ENCODE measurements at regions not wholly inside any gene's neighbourhood (a gene's known extent, or its start where the extent isn't known, plus 50 kb on each side); places are given as distances from the start of the nearest gene placed in this dataset.

DNA sequence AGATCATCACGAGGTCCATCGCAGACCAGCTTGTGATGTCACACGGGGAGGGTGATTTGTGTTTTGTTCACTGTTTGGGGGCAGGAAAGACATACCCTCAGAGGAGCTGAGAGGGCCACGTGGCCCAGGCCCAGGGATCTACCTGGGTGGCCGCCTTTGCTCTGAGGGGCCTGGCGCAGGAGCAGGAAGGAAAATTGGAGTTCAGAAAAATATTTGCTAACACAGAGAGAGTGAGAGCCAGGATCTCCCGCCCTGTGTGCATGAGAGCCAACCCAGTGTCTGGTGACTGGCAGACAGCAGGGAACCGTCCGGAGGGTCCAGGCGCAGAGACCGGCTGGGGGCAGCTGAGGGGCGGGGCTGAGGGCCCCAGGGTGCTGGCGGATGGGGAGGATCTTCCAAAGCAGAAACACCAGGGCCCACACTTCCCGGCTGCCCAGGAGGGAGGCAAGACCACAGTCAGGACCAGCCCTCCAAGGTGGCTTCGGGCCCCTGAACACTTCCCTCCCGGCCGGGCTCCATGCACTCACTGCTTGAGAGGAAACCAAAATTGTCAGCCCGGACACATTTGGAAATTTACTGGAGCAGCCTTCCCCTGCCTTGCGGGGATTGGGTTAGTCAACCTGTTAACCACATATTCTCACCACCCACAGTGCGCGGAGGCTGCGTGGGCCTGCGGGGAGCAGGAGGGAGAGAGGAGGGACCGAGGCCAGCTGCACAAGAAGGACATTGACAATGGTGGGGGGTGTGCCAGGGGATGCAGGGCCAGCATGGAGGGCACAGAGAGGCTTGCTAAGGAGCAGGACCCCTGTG lies 52.6 kb downstream of the RBFOX3 start:
- peaks cover 2% of the 10 kb centered on the region; the same call in 1 of the 2 replicates for H3K27me3 ChIP-seq (ENCODE audit: control insufficient read depth, insufficient read depth, low read length)
- no peak overlapping the region for H3K4me3 ChIP-seq (ENCODE audit: low read depth in 2 of 2, low read length in 2 of 2)
- in situ Hi-C loops (cut with HindIII; ENCODE audit: low pct_unique_long_range_greater_than_20kb, low sequenced_read_pairs), result no loop called here
- TF ChIP-seq SIN3A (IDR thresholded peaks at IDR 0.05; ENCODE audit: borderline replicate concordance, insufficient read depth, low read depth, low read length), result no peak
- TF ChIP-seq POLR2AphosphoS5 (IDR thresholded peaks at IDR 0.05; ENCODE audit: low read depth, low read length), result no peak
- TF ChIP-seq TCF7L2 (IDR thresholded peaks at IDR 0.05; ENCODE audit: low read depth, low read length), result no peak
- TF ChIP-seq, protein P1, sequence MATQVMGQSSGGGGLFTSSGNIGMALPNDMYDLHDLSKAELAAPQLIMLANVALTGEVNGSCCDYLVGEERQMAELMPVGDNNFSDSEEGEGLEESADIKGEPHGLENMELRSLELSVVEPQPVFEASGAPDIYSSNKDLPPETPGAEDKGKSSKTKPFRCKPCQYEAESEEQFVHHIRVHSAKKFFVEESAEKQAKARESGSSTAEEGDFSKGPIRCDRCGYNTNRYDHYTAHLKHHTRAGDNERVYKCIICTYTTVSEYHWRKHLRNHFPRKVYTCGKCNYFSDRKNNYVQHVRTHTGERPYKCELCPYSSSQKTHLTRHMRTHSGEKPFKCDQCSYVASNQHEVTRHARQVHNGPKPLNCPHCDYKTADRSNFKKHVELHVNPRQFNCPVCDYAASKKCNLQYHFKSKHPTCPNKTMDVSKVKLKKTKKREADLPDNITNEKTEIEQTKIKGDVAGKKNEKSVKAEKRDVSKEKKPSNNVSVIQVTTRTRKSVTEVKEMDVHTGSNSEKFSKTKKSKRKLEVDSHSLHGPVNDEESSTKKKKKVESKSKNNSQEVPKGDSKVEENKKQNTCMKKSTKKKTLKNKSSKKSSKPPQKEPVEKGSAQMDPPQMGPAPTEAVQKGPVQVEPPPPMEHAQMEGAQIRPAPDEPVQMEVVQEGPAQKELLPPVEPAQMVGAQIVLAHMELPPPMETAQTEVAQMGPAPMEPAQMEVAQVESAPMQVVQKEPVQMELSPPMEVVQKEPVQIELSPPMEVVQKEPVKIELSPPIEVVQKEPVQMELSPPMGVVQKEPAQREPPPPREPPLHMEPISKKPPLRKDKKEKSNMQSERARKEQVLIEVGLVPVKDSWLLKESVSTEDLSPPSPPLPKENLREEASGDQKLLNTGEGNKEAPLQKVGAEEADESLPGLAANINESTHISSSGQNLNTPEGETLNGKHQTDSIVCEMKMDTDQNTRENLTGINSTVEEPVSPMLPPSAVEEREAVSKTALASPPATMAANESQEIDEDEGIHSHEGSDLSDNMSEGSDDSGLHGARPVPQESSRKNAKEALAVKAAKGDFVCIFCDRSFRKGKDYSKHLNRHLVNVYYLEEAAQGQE (IDR thresholded peaks at IDR 0.05; ENCODE audit: insufficient read depth in 1 of 2, low read depth in 2 of 2, low read length in 1 of 2), result no peak
- TF ChIP-seq, protein P2, sequence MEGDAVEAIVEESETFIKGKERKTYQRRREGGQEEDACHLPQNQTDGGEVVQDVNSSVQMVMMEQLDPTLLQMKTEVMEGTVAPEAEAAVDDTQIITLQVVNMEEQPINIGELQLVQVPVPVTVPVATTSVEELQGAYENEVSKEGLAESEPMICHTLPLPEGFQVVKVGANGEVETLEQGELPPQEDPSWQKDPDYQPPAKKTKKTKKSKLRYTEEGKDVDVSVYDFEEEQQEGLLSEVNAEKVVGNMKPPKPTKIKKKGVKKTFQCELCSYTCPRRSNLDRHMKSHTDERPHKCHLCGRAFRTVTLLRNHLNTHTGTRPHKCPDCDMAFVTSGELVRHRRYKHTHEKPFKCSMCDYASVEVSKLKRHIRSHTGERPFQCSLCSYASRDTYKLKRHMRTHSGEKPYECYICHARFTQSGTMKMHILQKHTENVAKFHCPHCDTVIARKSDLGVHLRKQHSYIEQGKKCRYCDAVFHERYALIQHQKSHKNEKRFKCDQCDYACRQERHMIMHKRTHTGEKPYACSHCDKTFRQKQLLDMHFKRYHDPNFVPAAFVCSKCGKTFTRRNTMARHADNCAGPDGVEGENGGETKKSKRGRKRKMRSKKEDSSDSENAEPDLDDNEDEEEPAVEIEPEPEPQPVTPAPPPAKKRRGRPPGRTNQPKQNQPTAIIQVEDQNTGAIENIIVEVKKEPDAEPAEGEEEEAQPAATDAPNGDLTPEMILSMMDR (IDR thresholded peaks at IDR 0.05), result no peak
- no peak overlapping the region for H3K27ac ChIP-seq (ENCODE audit: low read length)
- no peaks in the 10 kb centered on the region; the same call in 1 of the 2 replicates for H3K9me3 ChIP-seq (ENCODE audit: control insufficient read depth, insufficient read depth, low read depth, low read length)
- no peaks in the 10 kb centered on the region for H3K36me3 ChIP-seq (ENCODE audit: control insufficient read depth, insufficient read depth, low read length)
- DNase-seq (ENCODE audit: low read depth, low spot score) (no peak), ATAC-seq (no peak)
- CTCF ChIA-PET, result no interaction called here
- BruUV-seq (replicated peaks), result no TSS peak
- POLR2A ChIA-PET, result no interaction called here
- intact Hi-C loops (cut with micrococcal nuclease; ENCODE audit: unreplicated experiment), result no loop called here
- no peaks in the 10 kb centered on the region for H3K4me1 ChIP-seq (ENCODE audit: control insufficient read depth, insufficient read depth, low read length)

DNA sequence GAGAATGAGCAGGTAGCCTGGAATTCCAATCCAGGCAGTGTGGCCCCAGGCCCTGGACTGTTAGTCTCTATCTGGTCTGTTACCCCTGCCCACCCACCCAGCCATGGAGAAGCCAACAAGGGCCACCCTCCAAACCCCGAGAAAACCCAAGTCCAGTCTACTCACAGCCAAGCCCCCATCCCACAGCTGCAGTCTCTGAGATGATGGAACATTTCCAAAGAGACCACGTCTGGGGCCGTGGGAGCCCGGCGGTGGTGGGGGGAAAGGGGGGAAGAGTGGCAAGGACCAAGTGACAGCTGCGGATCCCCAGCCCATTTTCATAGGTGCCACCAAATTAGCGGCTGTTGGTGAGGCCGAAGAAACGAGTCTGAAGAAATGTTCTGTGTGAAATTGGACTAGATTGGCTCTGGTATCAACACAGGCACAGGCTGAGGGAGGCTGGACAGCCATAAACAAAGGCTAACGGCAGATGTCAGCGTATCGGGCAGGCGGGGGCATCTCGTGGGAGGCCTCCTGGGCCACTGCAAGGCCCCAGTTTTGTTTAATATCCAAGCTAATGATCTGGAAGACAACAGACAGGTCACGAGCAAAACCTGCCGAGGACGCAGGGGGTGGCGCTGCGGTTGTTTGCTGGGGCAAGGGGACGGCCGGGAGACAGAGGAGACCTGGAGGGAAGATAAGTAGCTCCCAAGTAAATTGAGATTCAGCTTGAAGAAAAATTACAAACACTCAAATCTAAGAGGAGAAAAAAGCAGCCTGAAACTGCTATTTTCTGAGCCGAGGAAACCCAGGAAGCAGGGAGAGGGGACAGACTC lies 53.4 kb downstream of the RBFOX3 start:
- H3K36me3 ChIP-seq (ENCODE audit: control insufficient read depth, insufficient read depth, low read length), result no peaks in the 10 kb centered on the region
- H3K4me1 ChIP-seq (ENCODE audit: control insufficient read depth, insufficient read depth, low read length), result no peaks in the 10 kb centered on the region
- in situ Hi-C loops (cut with HindIII; ENCODE audit: low pct_unique_long_range_greater_than_20kb, low sequenced_read_pairs) (no loop called here), intact Hi-C loops (cut with micrococcal nuclease; ENCODE audit: unreplicated experiment) (no loop called here)
- POLR2A ChIA-PET, result interaction anchor here (0.5 kb wide), 1 partner anchor 527 kb away, joined by 4 read pairs; no protein-coding TSS in a partner anchor
- no peaks in the 10 kb centered on the region; the same call in 1 of the 2 replicates for H3K9me3 ChIP-seq (ENCODE audit: control insufficient read depth, insufficient read depth, low read depth, low read length)
- H3K27ac ChIP-seq (ENCODE audit: low read length), result no peak overlapping the region
- DNase-seq (ENCODE audit: low read depth, low spot score), result no peak
- peaks cover 2% of the 10 kb centered on the region; the same call in 1 of the 2 replicates for H3K27me3 ChIP-seq (ENCODE audit: control insufficient read depth, insufficient read depth, low read length)
- H3K4me3 ChIP-seq (ENCODE audit: low read depth in 2 of 2, low read length in 2 of 2), result no peak overlapping the region
- TF ChIP-seq, protein P1 (IDR thresholded peaks at IDR 0.05; ENCODE audit: insufficient read depth in 1 of 2, low read depth in 2 of 2, low read length in 1 of 2), result no peak
- TF ChIP-seq, protein P2 (IDR thresholded peaks at IDR 0.05), result no peak
- TF ChIP-seq SIN3A (IDR thresholded peaks at IDR 0.05; ENCODE audit: borderline replicate concordance, insufficient read depth, low read depth, low read length) (no peak), POLR2AphosphoS5 (IDR thresholded peaks at IDR 0.05; ENCODE audit: low read depth, low read length) (no peak), TCF7L2 (IDR thresholded peaks at IDR 0.05; ENCODE audit: low read depth, low read length) (no peak)
- no peak for ATAC-seq
- CTCF ChIA-PET, result no interaction called here
- BruUV-seq (replicated peaks), result no TSS peak
